Urinary bladder (tissue), 3 donors: ENCODE measurements at regions not wholly inside any gene's neighbourhood (a gene's known extent, or its start where the extent isn't known, plus 50 kb on each side); places are given as distances from the start of the nearest gene placed in this dataset.

Experiments used
- DNase-seq: peaks from one replicate; pipeline ENCODE4 v3.0.0-alpha.2; 2015; ENCODE audit errors: extremely low spot score
- H3K27ac ChIP-seq: one replicate; pipeline ENCODE4 v1.5.1; 2013; ENCODE audit warnings: low read depth, mild to moderate bottlenecking, moderate library complexity
- H3K36me3 ChIP-seq: one replicate; pipeline ENCODE4 v1.6.1; 2013; ENCODE audit warnings: mild to moderate bottlenecking, moderate library complexity; ENCODE audit not compliant: insufficient read depth
- H3K4me1 ChIP-seq: one replicate; pipeline ENCODE4 v1.6.1; 2013; ENCODE audit warnings: mild to moderate bottlenecking, moderate library complexity; ENCODE audit not compliant: insufficient read depth
- H3K4me3 ChIP-seq: one replicate; pipeline ENCODE4 v1.5.1; 2013; ENCODE audit warnings: low read depth, low read length
- WGBS: extraction: QIAGEN DNeasy Blood & Tissue Kit; methylation state at CpG from one replicate; pipeline ENCODE4 v1.1.7; 2013; 5-methylcytosine and 5-hydroxymethylcytosine counted together
- donor health status: healthy with polysubstance abuse.
- donor health status: healthy.

DNA sequence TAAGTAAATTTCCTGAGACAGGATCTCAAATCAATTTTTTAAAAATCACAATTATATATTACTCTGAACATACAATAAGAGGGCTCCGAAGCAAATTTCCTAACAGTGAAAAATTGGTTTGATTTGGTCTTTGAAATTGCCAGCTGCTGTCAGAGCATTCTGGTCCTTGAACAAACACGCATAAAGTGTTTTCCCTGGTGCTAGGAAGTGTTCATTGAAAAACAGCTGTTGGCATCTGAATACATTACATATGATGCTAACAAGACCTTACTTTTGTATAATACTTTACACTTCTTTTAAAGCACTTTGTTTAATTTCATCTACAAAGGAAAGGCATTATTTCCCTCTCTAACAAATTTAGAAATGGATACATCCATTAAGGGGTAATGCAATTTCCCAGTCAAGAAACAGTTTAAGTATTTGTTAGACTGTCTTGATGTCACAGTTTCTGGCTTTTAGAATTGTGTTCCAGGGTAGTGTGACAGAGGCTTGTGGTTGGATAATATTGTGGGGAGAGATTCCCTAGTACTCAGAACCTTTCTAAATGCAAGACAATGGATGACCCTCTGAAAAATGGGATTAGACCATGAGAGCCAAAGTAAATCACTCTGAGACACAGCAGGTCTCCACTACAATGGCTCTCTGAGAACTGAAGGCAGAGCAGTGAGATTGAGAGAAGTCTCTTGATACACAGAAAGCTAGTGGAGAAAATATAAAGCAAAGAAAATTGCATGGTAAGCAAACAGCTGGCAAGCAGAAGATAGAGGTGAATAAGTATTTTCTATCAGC, 299.0 kb downstream of the TRIB2 start:
- Histone ChIP-seq H3K4me3 (no peak overlapping the region), H3K4me1 (no peaks in the 10 kb centered on the region), H3K36me3 (no peaks in the 10 kb centered on the region), H3K27ac (no peak overlapping the region)
- no peak for DNase-seq
- WGBS = 92% methylated on average over 2 of the region's 2 CpGs

DNA sequence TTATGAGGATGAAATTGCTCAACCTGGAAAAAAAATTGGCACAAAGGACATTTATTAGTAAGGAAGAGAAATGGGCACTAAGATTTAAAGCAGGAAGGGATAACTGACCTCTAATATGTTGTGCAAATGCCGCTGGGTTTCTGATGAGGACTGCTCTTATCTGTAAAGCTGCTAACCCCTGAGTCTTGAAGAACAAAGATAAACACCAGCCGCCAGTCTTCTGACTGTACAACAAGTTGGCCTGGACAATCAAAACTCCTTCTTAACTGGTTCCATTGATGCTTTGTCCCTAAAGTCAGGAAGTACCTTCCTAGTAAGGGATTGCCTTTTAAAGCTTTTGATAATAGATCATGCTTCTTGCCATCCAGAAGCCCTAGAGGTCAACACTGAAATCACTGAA, 301.8 kb downstream of the TRIB2 start:
- Histone ChIP-seq H3K27ac (no peak overlapping the region), H3K36me3 (no peaks in the 10 kb centered on the region), H3K4me3 (no peak overlapping the region), H3K4me1 (no peaks in the 10 kb centered on the region)
- no peak for DNase-seq
- 75% methylated on average over 2 of the region's 2 CpGs for WGBS

DNA sequence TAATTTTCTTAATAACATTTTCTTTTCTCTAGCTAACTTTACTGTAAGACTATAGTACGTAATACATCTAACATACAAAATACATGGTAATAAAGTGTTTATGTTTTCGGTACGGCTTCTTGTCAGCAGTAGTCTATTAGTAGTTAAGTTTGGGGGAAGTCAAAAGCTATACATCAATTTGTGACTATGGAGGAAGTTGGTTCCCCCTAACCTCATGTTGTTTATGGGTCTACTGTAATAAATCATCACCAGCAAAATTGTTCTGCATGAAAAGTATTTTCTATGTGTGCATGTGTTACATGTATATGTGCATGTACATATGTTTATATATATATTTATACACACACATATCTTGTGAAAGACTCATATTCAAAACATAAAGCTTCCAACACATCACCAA, 303.0 kb downstream of the TRIB2 start:
- no peaks in the 10 kb centered on the region for H3K4me1 ChIP-seq
- no peaks in the 10 kb centered on the region for H3K36me3 ChIP-seq
- DNase-seq = no peak
- WGBS = 84% methylated on average over 3 of the region's 3 CpGs
- H3K4me3 ChIP-seq = no peak overlapping the region
- H3K27ac ChIP-seq = no peak overlapping the region

DNA sequence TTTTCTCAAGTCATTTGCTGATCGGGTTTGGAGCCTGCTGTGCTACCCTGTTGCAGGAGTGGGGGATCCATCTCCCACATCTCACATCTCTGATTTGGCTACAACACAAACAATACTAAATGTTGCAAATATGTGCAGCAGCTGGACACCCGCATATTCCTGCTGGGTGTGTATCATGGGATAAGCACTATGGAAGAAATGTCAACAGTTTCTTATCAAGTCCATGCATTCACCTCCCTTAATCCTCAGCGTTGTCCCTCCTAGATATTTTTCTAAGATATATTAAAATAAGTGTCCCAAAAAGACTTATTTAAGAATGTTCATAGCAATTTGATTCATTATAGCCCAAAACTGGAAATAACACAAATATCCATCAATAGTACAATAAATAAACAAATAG, 303.7 kb downstream of the TRIB2 start:
- no peaks in the 10 kb centered on the region for H3K36me3 ChIP-seq
- no peaks in the 10 kb centered on the region for H3K4me1 ChIP-seq
- DNase-seq = no peak
- H3K4me3 ChIP-seq = no peak overlapping the region
- 65% methylated on average over 3 of the region's 3 CpGs for WGBS
- H3K27ac ChIP-seq = no peak overlapping the region

DNA sequence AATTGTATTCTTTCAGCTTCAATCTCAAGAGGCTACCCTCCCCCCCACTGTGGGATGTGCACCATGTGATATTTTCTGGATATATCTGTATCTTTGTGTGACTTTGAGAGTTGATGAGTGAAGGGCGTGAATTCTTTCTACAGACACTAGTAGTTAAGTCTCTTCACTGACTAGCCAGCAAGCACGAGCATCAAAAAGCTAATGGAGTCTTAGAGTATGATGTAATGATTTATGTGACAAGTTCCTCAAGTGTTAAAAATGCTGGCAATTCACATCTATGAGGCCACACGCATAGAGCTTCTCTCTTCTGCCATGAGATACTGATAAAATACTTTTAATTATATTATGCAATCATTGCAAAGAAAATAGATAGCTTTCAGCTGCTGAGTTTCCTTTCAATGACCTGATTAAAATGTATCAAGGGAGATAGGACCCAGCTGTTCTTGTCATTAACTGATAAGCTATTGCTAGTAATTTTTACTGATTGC, 304.8 kb downstream of the TRIB2 start:
- Histone ChIP-seq H3K4me3 (no peak overlapping the region), H3K4me1 (no peaks in the 10 kb centered on the region), H3K36me3 (no peaks in the 10 kb centered on the region), H3K27ac (no peak overlapping the region)
- no peak for DNase-seq
- 34% methylated on average over 3 of the region's 3 CpGs for WGBS

DNA sequence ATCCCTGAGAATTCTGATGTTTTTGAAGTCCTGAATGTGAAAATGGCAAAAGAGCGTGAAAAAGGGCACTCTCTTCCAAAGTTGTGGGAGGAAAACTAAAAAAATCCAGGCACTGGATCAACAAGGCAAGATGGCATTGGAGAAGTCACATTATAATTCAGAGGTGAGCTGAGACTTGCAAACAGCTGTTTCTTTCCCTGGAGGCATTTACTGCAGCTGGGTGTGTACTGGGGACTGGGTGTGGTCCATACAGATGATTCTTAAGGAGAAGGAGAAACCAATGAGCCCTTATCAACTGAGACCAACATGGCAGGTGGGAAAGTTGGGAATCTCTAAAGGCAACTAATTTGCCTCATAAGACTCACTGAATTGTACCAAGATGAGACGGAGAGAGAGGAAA, 313.9 kb downstream of the TRIB2 start:
- Histone ChIP-seq H3K4me1 (no peaks in the 10 kb centered on the region), H3K36me3 (no peaks in the 10 kb centered on the region), H3K4me3 (no peak overlapping the region), H3K27ac (no peak overlapping the region)
- WGBS = 88% methylated on average over 2 of the region's 2 CpGs
- no peak for DNase-seq

DNA sequence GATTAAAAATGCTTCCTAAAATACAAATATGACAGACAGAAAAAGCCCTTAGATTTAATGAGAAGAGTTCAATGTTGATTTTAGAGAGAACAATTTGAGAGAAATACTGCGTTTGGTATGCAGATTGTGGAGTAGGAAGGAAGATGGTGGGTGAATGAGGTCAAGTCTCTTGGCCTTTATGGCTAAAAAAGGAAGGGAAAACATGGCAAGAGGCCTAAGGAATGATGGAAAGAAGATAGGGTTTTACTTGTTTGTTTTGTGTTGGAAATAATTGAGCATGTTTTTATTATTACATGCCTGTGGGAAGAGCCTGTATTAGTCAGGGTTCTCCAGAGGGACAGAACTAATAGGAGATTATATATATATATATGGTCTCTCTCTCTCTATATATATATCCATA, 318.1 kb downstream of the TRIB2 start:
- Histone ChIP-seq H3K27ac (no peak overlapping the region), H3K36me3 (no peaks in the 10 kb centered on the region), H3K4me3 (no peak overlapping the region), H3K4me1 (no peaks in the 10 kb centered on the region)
- no peak for DNase-seq
- 65% methylated on average over 1 of the region's 1 CpG for WGBS

DNA sequence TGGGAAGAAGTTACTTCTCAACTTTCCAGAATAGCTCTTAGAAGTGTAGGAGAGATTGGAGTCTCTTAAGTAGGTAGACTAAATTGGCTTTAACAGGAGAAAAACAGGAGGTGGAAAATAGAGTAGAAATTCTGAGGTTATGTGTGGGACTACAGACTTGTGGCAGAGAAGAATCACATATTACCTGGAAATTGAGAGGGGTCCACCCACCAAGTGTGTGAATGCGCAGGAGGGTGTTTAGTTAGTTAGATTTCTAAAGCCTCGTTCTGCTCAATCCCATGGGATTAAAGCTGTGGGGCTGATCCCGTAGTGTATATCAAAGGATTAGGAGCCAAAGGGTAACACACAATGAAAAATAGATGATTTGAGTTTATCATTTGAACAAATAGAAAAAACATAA, 319.1 kb downstream of the TRIB2 start:
- DNase-seq = no peak
- WGBS = 64% methylated on average over 3 of the region's 3 CpGs
- no peaks in the 10 kb centered on the region for H3K4me1 ChIP-seq
- no peak overlapping the region for H3K27ac ChIP-seq
- H3K4me3 ChIP-seq = no peak overlapping the region
- H3K36me3 ChIP-seq = no peaks in the 10 kb centered on the region

DNA sequence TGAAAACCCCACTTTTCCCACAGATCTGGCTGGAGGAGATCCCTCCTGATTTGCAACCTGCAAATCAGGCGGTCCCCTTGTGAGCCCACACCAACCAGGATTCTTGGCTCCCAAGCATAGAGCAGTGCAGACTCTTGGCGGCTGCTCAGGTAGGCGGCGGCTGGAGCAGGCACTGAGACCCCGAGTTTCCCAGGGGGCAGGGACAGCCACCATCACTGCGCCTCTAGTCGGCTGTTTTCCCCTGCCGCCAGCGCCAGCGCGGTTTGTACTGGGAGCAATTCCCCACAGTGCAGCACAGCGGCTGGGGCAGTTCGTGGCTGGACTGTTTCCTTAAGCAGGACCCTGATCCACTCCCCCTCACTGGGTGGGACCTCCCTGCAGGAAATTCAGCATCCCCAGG, 323.3 kb downstream of the TRIB2 start:
- Histone ChIP-seq H3K4me3 (no peak overlapping the region), H3K36me3 (no peaks in the 10 kb centered on the region), H3K27ac (no peak overlapping the region), H3K4me1 (no peaks in the 10 kb centered on the region)
- 82% methylated on average over 13 of the region's 13 CpGs for WGBS
- DNase-seq = no peak

DNA sequence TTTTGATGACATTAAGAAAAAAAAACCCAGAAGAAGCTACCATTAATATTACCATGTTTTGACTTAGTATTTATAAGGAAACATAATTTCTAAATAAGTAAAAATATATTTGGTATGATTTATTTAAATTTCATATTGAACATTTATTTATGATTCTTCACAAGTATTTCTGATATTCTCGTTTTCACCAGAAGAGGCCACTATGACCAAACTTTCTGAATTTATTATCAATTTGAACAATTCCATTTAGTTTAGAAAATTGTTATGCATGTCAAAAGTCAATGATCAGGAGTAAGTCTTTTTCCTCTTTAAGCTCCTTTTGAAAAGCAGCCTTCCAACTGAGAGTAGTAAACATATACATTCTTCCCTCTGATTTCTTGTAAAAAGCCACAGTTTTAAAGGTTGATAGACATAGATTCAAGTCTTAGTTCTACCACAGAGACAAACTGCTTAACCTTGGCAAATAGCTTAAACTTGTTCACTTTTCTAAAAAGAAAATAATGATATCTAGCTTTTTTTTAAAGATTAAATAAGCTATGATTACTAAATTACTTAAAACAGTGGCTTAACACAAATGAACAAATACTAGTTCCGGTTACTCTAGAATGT, 329.9 kb downstream of the TRIB2 start:
- DNase-seq = no peak
- H3K4me3 ChIP-seq = no peak overlapping the region
- H3K27ac ChIP-seq = no peak overlapping the region
- H3K36me3 ChIP-seq = no peaks in the 10 kb centered on the region
- 45% methylated on average over 2 of the region's 2 CpGs for WGBS
- no peaks in the 10 kb centered on the region for H3K4me1 ChIP-seq

DNA sequence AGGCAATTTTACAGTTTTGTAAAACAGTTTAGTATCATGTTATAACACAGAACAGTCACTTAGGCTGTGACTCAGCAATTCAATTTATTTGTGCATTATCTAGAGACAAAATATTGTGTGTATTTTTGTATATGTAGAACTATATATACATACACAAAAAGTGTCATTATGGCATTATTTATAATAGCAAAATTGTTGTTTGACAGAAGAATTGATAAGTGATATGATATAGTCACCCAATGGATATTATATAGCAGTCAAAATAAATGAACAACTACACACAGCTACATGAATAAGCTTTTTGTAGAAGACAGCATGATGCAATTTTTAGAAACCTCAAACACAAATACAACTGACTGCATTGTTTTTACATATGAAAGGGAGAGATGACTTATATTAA, 334.0 kb downstream of the TRIB2 start:
- DNase-seq = no peak

DNA sequence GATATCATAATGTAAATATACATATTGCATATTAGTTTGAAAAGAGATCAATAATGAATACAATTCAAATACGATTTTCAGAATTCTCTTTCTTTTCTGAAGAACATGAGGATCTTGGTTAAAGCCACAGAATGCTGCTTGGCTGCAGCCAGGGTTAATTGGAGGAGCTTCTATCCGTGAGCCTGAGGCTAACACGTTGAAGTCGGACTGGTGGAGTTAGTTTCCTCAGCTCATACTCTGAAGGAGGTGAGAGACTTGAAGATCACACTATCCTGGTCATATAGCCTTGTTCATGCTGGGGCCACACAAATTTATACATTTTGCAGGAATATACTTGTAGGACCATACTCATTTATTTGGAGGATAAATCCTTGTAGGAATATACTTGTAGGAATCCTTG, 335.8 kb downstream of the TRIB2 start:
- Histone ChIP-seq H3K36me3 (no peaks in the 10 kb centered on the region), H3K4me3 (no peak overlapping the region), H3K4me1 (no peaks in the 10 kb centered on the region), H3K27ac (no peak overlapping the region)
- WGBS = 46% methylated on average over 4 of the region's 4 CpGs
- no peak for DNase-seq

More for the DNA sequence above, 334.0 kb downstream of the TRIB2 start:
- H3K4me3 ChIP-seq = no peak overlapping the region
- H3K4me1 ChIP-seq = no peaks in the 10 kb centered on the region
- H3K36me3 ChIP-seq = no peaks in the 10 kb centered on the region
- no peak overlapping the region for H3K27ac ChIP-seq

DNA sequence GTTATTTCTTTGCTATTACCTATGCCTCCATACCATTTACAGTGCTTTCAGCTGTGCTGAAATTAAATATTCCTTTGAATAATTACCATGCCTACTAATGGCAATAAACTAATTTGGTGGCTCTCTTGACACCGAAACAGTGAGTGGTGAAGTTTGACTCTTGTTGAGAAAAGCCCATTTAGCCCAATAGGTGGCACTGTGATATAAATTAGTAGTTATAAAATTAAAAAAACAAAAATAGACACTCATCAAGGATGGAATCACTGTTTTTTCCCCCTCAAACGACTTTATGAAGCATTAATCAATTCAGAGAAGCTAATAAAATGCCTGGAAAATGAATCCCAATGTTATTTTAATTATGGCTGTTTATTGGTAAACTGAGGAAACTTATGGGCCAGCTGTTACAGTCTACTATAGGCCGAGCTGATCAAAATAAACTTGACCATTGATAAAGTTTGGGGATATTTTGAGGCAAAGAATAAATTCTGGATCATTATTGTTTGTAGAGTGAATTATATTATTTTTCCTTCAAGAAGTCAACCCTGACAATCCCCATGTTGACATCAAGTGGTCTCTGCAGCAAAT, 339.6 kb downstream of the TRIB2 start:
- Histone ChIP-seq H3K36me3 (no peaks in the 10 kb centered on the region), H3K4me1 (no peaks in the 10 kb centered on the region), H3K4me3 (no peak overlapping the region), H3K27ac (no peak overlapping the region)
- 43% methylated on average over 3 of the region's 3 CpGs for WGBS
- DNase-seq = no peak

DNA sequence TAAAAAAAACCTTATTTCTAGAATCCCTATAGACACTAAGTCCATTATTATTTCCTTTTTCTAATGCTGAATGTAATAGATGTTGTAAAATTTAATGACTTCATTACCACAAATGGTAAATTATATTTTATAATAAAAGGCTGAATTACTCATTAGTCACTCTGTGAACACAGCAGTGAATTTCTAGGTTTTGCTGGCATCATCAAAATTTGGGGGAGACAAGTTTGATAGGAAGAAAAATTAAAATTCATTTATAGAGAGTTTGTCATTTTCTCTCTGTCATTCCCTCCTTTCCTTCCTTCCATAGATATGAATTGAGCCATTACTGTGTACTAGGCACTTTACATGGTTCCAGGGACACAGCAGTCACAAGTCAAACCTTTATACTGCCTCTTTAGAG, 340.9 kb downstream of the TRIB2 start:
- Histone ChIP-seq H3K36me3 (no peaks in the 10 kb centered on the region), H3K4me3 (no peak overlapping the region), H3K27ac (no peak overlapping the region), H3K4me1 (no peaks in the 10 kb centered on the region)
- no peak for DNase-seq
